HG03469 (cell line): ENCODE measurements at regions not wholly inside any gene's neighbourhood (a gene's known extent, or its start where the extent isn't known, plus 50 kb on each side); places are given as distances from the start of the nearest gene placed in this dataset.
"Not testable (repeated sequence)": the region's sequence is repeated elsewhere in the genome, so short reads cannot be mapped to it uniquely, and the experiment has no call there.

Experiments used
- ATAC-seq: cut with Tn5 transposase; IDR thresholded peaks from one replicate; pipeline ENCODE4 v1.9.1; 2021; ENCODE audit warnings: mild to moderate bottlenecking, moderate library complexity, moderate number of reproducible peaks; ENCODE audit not compliant: unreplicated experiment

DNA sequence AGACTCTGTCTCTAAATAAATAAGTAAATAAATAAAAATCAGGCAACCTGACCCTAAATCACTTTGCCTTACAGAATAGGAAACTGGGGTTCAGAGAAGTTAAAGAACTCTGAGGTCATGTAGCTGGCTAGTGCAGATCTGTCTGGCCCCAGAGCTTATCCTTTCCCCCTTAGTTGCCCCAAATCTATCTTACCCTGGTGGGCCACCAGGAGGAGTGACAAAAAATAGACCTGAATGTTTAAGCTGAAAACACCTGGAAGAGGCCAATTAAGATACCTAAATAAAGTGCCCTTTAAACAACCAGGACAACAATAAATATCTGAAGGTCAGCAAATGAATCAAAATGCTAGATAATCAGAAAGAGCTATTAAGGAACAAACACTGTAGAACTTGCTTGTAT, 59.7 kb downstream of the TEX35 start:
- ATAC-seq, result no peak

DNA sequence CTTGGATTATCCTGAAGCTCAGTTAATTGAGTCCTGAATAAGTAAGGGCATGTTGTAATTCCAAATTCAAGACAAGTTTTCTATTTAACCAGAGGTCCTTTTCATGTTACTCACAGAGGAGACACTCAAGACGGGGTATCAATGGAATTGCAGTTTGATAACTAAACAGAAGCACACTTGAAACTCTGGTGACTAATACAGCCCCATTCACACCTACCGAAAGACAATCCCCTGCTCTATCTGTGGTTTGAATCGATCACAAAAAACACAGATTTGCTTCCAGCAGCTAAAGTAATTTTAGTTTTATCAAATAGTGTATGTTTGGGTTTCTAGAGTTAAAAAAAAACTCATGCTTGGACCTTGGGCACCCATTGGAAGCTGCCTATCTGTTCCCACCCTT, 60.4 kb downstream of the TEX35 start:
- ATAC-seq, result peak; percentile 83

DNA sequence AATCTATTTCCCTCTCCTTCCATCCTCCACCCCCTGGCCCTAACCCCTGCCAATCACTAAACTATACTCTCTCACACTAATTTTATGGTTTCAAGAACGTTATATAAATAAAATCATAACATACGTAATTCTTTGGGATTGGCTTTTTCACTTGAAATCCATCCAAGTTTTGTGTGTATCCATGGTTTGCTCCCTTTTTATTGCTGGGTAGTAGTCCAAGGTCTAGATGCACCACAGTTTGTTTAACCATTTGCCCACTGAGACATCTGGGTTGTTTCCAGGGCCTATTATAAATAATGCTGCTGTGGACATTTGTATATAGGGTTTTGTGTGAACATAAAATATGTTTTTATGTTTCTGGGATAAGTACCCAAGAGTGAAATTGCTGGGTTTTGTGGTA, 61.4 kb downstream of the TEX35 start:
- ATAC-seq, result no peak

DNA sequence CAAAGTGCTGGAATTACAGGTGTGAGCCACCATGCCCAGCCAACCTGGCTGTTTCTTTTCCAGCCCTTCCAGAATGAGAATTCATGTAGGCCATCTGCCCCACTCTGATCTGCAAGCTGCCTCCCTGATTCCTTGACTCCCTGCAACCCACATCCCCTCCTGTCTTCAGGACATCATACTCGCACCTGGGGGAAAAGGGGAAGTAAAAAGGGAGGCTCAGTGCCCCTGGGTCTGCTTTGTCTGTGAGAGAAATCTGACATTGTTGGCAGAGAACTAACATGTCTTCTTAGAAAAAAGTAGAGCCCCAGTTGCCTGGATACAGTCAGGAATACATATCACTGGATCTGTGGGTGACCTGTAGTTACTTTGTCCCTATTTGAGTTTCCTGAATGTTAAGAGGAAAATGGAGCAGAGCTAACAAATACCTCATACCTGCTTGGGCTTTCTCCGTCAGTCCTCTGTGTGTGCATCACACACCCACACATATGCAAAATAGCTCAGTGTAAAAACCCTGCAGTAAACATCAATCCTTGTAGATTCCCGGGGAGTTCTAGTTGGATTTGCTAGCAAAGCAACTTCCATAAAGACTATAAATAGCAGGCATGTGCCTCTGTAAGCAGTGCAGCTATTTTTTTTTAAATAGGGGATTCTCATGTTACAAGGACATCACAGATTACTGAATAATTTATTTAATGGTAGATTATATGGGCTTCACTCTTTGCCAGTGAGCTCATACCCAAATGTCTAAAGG, 62.9 kb downstream of the TEX35 start:
- no peak for ATAC-seq

DNA sequence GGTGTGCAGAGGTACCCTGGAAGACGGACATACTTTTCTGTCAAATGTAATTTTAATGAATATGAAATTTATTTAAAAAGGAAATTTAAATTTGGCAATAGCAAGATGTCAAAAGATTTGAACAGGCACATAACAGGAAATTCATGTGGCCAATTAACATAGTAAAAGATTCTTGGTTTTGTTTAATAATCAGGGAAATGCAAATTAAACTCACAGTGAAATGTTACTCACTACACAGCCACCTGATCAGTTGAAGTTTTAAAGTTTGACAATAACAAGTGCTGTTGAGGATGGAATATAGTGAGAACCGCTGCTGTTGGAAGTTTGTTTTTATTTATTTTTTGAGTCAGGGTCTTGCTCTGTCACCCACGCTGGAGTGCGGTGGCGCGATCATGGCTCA, 63.9 kb downstream of the TEX35 start:
- ATAC-seq, result no peak

DNA sequence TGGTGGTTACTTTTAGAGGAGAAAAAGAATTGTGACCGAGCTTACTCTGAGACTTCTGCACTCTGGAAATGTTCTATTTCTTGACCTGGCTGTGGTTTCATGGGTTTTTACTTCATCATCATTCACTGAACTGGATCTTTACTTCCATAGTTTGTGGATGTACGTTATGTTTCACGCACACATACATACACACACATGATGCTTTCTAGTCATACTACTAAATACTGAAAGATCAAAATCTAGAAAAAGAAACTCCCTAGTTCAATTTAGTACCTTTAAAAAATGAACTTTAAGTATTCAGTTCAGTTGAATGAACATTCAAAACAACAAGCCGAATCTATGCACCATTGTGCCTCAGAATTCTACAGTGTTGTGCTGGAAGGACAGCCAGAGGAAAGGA, 65.0 kb downstream of the TEX35 start:
- ATAC-seq, result no peak

DNA sequence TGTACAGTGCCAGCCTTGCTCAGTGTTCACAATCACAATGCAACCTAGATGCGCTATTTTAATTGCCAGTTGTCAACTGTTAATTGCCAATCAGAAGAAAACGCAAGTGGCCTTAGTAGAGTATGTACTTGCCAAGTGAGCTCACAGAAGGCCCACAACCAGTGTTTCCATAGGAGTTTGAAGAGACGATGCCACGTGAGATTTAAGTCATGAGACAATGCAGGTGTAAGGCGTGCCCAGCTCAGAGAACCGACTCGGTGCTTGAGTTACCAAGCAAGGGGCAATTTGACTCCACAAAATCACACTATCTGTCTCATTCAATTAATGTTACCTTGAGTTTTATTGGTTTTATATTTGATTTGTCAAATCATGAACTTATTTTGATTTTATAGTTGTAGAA, 65.6 kb downstream of the TEX35 start:
- ATAC-seq, result no peak

DNA sequence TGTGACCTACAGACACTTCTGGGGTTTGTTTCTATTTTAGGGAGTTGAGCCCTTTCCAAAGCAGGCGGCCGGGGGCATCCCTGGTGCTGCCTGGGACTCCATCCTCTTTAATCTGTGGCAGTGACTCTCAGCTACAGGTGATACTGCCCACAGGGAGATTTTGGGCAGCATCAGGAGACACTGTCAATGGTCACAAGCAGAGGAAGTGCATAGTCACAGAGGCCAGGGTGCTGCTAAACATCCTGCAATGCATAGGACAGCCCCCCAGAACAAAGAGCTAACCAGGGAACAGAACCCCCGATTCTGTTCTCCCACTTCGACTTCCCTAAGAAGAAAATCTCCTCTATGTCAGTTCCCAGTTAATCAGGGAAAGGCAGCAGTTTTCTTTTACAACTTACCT, 66.2 kb downstream of the TEX35 start:
- ATAC-seq, result no peak

DNA sequence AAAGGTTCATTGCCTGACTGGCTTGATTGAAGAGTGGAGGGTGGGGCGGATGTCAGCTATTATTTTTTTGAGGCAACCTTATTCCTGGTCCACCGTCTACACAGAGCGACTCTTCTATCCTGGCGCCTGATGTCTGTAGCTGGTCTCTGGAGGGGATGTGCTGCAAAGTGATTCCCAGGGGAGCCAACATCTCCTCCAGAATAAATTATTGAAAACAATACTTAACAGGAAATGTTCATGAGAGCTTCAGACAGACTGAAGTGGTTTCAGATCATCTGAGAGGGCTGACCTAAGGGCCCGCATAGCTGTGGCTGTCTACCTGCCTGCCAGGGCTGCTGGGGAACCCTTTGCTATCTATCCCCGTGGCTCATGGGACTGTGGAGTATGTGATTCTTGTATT, 66.7 kb downstream of the TEX35 start:
- peak; percentile 27 for ATAC-seq

DNA sequence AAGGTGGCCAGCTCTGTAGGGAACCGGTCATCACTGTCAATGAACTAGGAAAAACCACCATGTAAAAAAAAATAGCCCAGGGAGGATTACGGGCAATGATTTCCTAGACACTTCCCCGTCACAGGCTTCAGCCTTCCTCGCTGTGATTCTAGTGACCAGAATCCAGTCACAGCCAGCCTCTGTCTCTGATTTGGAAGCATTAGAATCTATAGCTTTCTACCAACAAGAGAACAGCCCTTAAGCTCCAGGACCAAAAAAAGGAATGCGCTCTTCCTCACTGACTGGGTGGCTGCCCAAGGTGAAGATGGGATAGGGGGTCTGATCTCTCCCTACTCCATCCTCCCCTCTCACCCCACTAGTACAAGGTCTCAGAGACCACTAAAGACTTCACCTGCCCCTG, 67.2 kb downstream of the TEX35 start:
- no peak for ATAC-seq

DNA sequence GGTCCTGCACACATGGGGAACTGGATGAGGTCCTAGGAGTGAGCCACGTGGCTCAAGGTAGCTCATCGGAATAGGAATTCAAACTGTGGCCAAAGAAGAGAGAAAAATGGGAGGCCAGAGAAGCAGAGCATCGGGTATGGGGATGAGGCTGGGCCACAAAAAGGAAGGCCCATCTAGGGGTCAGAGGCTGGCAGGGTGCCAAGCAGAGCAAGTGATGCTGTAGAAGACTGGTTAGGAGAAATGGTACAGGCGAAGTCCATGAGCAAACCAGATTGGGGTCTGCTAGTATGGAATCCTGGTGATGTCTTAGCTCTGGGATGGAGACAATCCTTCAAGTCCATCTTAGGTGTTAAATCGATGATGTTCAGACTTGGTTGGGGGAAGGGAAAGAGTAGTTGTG, 68.0 kb downstream of the TEX35 start:
- ATAC-seq, result no peak

DNA sequence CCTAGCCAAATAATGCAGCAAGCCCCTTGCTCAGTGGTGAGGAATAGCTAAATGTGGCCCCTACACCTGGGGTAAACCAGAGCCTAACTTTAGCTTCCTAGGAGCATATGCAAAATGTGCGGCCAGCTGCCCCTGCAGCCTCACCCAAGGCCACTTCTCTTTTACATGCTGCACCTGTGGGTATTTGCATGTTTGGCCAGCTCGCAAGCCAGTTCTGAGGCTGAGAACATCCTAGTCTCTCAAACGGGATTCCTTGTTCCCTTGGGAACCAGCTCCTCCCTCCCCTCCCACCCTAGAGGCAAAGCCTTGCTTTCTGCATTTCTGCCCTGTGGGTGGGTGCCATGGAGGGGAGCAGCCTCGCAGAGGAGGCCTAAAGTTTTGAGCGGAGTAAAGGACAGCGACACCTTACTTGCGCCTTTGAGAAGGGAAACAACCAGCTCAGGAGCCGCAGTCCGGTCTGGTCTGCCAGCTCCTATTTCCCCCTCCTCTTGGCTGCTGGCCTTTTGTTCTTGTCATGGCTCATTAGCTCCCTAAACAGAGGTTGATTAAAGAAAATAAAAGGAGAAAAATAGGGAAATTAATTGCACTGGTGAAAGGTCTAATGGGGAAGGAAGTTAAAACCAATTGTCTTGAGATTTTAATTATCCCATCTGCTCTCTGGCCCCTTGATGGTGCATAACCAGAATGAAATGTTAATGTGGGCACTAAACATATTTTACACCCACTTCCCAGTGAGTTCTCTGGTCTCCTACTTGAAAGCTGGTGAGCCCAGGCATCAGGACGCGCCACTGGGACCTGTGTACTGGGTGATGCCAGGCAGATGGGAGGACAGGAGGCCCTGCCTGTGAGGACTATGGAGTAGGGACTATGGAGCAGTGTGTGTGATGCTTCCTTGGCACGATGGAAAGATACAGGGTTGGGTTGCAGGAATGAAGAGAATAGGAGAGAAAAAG, 68.7 kb downstream of the TEX35 start:
- peak; percentile 63 for ATAC-seq

DNA sequence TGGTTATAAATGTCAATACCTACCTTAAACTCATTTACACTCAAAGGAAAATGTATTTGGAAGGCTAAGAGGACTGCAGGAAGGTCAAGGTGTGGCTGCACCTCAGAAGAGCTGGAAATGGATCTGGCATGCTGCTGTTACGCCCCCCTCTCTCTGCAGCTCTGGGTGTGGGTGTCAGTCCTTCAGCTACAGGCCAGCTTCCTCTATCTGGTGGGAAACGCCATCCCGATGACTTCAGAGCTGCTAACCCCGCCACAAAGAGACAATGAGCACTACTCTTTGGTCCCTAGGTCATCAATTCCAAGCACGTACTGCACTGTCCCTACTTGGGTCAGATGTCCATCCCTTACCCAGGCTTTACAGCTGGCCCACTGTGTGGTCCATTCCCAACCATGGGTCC, 74.2 kb downstream of the TEX35 start:
- no peak for ATAC-seq

DNA sequence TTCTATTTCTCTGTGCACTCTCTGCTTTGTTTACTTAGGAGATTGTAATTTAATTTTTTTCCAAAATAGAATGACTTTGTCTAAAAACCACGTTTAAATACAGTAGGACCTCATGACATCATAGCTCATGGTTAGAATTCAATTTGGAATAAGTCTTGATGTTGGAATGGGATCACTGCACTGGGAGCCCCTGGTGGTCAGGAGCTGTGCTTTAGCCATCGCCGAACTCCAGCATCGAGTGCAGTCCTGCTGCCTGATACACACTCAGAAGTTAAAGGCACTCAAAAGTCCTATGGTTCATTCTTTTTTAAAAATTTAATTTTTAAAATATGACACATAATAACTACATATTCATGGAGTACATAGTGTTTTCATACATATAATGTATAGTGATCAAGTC, 75.1 kb downstream of the TEX35 start:
- ATAC-seq, result no peak

DNA sequence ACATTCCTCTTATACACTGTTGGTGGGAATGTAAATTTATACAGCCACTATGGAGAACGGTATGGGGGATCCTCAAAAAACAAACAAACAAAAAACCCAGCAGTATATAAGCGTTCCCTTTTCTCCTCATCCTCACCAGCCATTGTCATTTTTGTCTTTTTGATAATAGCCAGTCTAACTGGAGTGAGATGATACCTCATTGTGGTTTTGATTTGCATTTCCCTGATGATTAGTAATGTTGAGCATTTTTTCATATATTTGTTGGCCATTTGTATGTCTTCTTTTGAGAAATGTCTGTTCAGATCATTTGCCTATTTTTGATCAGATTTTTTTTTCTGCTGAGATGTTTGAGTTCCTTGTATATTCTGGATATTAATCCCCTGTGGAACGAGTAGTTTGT, 76.1 kb downstream of the TEX35 start:
- not testable (repeated sequence) for ATAC-seq

DNA sequence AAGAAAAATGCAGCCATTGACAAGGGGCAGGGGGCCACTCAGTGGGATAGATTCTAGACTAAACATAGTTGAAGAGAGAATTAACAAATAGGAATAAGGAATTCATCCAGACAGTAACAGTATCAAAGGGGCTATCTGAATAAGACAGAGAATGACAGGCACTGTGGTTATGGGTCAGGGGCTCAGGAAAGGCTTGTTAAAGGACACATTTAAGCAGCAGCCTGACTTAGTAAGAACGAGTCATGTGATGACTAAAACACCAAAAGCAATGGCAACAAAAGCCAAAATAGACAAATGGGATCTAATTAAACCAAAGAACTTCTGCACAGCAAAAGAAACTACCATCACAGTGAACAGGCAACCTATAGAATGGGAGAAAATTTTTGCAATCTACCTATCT, 78.9 kb downstream of the TEX35 start:
- ATAC-seq, result not testable (repeated sequence)

DNA sequence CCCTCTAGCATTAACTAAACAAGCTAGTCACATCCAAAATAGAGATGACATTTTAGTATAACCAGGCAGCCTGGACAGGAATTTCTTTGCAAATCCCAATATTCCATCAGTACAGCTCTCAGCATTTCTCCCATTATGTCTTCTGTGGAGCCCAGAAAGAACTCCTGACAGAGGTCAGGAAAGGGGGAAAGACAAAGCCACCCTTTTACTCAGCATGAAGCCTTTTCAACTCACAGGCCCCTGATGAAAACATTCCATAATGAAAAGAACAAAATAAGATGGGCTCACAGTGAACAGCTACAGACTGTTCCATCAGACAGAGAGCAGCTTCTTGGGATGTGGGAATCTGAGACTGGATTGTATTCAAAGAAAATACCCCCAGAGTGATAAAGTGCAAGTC, 80.6 kb downstream of the TEX35 start:
- ATAC-seq, result no peak

DNA sequence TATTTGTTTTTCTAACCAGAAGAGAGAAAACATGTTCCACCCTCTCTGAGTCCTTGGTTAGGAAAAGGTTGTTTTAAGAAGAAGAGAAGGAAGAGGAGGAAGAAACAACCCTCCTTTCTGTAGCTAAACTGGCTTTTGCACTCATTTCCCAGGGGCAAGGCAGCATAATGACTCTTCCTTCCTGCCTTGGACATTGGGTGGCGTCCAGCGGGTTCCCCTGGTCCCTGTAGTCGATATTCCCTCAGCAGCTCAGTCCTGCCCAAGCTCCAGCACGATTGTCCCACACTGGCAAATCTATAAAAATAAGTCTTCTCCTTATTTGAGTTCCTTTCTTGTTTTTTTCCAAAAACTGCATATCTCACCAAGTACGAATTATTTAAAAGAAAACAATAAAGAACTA, 81.2 kb downstream of the TEX35 start:
- ATAC-seq, result no peak

DNA sequence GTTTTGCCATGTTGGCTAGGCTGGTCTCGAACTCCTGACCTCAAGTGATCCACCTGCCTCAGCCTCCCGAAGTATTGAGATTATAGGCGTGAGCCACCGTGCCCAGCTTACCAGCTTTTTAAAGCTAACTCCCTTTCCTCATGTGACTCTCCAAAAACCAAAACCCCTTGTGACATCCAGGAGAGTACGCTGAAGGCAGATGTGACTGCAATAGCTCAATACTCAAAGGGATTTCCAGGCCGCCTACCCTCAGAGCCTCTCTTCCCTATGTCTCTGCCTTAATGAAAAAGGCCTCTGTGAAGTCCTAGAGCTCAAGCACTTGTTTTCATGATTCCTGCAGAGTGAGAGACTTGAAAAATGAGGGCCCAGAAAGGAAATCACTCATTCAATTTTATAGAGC, 82.6 kb downstream of the TEX35 start:
- ATAC-seq, result no peak

DNA sequence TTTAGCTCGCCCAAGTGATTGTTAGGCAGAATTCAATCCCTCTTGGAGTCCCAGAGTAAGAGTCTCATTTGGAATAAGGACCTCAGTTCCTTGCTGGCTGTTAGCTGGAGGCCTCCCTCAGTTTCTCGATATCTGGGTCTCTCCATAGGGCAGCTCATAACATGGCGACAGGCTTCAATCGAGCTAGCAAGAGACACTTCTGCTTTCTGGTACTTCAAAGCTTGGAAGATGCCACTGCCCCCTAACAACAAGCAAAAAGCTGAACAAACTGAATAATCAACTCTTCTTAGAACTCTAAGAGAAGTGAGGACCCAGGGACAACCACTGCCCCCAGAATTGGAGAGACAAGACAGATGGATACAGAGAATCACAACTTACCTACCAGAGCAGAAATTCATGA, 86.2 kb downstream of the TEX35 start:
- no peak for ATAC-seq

DNA sequence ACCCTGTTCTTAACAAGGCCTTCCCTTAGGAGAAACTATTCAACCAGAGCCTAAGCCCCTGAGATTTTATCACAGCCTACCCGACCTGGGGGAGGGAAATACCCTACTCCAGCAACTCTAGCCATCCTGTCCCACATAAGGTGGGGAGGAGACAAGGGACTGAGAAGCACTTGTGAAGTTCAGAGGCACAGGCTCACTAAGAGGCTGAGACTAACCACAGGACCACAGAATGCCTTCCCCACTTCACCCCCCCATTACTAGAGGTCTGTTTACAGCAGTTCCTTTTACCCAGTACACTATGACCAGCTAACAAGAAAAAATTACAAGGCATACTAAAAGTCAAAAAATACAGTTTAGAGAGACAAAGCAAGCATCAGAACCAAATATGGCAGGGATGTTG, 86.8 kb downstream of the TEX35 start:
- ATAC-seq, result no peak

DNA sequence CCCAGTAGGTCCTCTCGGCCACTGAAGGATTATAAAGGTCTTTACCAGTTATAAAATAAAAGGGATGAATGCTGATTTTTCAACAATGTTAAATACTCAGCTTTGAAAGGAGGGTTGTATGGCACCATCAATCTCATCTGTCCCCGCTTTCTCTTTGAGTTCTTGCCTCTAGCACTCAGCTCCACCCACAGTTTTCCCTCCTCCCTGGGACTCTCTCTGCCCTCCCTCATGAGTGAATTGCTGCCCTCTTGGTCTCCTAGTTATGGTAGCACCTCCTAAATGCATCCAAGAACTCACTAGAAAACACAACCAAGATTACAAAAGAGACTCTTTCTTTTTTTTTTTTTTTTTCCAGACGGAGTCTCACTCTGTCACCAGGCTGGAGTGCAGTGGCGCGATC, 91.0 kb downstream of the TEX35 start:
- no peak for ATAC-seq
